NCI-H510A (cell line): ENCODE measurements at regions not wholly inside any gene's neighbourhood (a gene's known extent, or its start where the extent isn't known, plus 50 kb on each side); places are given as distances from the start of the nearest gene placed in this dataset.

ENCODE experiments used
- DNase-seq: peaks from one replicate; lab custom pipeline; 2025; lab: John Stamatoyannopoulos, UW

DNA sequence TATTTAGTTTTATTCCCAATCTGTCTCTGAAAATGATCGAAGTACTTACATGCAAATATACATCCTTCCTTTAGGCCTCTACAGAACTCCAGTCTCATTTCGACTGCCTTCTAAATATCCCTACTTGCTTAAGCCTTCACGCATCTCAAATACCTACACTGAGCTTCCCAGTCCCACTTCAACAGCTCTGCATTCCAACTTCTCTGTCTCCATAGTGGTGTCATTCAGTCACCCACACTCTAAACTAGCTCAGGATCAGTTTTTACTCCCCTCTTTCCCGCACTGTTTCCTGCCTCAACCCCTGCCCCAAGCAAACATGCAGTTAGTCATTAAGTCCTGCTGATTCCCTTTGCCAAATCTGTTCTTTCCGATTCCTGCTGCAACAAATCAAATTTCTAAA lies 91.8 kb upstream of the PREP start:
- DNase-seq = no peak

DNA sequence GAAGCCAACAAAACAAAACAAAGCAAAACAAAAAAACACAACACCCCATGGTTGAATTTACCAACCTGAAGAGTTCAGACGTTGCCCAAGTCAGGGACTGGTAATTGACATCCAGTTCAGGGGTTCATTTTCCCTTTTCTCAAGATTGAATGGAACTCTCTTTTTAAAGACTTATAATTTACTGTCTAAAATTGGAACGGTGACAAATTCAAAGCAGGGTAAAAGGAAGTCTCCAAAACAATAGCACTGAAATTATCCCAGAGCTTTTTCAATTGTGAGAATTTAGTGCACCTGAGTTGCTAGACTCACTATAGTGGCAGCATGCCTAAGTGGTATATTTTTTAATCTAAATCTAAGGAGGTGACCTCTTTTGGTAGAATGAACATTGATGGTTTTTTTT lies 90.9 kb upstream of the PREP start:
- DNase-seq = no peak

DNA sequence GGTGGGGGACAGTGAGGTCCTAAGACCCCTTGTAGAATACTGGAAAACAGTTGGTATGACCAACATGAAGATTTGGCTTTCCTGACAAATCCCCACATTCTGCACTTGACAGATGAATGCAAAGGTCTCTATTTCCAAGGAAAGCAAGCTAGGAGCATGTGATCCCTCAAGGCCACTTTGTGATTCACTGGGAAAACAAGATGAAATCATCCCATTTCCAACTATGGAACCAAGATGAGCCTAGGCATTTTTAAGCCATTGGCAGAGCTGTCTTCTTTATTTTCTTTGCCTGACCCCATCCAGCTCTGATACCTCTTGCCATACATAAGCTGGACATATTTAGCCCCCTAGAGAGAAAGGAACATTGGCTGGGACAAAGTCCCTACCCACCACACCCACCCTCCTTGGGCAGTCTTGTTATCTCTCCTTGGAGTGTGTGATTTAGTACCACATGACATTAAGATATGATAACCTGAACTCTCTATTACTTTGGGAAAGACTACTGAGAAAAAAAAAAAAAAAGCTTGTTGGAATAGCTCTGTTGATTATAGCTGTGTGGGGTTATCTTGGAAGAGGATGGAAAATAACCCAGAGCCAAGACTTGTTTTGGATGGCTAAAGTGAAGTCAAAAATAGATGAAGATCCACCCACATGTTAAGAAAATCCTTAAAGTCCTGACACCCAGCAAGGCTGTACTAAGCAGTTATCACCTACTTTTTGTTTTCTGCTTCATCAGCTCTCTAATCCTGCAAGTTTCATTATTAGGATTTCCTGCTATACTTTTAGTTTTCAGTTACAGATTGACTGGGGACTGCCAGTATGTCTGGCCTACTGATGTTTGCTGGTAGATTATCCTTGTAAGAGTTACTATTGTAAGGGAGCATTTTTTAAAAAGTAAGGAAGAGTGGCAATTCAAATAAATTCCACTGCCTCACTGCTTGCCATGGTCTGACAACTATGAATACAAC lies 90.1 kb upstream of the PREP start:
- no peak for DNase-seq

DNA sequence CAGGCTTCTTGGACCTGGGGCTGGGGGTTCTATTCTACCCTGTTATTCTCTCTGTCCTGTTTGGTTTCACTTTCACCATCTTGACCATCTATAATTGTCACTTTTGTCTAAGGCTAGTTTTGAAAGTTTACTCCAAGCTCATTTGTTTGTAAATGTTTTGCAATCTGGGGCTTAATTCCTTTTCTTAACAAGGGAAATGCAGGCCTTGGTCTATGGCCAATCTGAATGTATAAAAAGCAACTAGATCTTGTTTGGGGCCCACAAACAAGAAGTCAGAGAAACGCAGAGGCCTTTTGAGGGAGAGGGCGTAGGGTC lies 86.3 kb upstream of the PREP start:
- no peak for DNase-seq

DNA sequence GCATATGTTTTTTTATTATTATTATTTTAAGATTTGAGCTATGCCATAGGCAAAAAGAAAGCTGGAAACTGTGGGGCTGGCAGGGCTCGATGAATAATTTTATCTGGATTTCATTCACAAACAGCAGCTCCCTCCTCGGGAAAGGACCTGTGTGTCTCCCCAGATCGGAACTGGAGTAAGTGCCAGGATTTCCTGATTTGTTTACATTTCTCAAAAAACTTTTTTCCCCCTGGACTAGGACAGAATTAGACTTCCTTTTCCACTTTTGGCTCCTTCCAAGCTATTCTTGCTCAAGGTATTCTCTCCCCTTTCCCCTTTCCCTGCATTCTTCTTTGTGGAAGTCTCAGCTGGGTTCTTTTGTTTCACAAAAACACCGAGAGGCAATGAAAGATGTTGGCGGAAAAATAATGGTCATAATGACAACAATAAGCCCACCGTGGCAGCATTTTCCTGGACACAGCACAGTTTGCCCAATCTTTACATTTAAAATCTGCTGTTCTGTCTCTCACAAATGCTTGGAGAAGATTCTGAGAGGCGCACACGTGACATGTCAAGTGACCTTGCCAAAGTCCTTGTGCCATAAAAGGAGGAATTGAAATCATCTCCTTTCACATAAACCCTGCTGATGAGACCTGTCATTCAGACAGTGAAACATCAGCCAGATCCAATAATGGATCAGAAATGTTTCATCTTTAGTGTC lies 85.8 kb upstream of the PREP start:
- DNase-seq = no peak

DNA sequence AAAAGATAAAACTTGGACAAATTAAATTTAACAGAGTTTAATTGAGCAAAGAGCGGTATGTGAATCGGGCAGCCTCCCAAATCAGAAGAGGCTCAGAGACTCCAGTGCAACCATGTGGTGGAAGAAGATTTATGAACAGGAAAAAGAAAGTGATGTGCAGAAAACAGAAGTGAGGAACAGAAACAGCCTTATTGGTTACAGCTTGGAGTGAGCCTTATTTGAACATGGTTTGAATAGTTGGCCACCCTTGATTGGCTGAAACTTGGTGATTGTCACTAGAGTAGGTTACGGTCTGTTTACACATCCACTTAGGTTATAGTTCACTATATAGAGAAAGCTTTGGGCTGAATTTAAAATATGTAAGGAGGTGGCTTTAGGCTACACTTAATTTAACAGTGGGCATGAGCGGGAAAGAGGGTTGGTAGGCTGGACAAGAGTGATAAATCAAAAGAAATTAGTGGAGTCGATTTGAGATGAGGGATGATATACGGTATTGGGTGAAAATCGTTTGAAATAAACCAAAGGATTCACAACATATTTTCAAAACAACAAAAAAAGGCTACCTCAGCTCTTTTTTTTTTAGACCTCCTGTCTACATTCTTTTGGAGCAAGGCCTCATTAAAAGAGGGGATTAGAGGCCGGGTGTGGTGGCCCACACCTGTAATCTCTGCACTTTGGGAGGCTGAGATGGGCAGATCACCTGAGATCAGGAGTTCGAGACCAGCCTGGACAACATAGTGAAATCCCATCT lies 84.3 kb upstream of the PREP start:
- DNase-seq = peak; percentile 2

DNA sequence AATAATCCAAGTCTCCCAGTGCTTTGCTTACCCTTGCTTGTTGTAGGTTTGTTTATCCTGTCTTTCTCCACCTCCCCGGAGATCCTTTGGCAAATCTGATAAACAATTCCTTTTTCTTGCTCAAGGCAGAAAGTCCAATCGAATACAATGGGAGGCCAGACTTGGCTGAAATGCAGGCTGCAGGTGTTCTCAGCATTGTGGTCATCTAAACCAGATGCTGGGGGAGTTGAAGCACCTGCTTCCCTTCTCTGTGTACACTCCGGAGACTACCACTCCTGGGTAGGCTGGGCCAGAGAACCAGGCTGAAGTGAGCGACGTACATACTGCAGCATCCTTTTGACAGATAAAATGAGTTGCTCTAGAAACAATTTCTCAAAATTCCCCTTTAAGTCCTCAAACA lies 82.6 kb upstream of the PREP start:
- peak; percentile 26 for DNase-seq

DNA sequence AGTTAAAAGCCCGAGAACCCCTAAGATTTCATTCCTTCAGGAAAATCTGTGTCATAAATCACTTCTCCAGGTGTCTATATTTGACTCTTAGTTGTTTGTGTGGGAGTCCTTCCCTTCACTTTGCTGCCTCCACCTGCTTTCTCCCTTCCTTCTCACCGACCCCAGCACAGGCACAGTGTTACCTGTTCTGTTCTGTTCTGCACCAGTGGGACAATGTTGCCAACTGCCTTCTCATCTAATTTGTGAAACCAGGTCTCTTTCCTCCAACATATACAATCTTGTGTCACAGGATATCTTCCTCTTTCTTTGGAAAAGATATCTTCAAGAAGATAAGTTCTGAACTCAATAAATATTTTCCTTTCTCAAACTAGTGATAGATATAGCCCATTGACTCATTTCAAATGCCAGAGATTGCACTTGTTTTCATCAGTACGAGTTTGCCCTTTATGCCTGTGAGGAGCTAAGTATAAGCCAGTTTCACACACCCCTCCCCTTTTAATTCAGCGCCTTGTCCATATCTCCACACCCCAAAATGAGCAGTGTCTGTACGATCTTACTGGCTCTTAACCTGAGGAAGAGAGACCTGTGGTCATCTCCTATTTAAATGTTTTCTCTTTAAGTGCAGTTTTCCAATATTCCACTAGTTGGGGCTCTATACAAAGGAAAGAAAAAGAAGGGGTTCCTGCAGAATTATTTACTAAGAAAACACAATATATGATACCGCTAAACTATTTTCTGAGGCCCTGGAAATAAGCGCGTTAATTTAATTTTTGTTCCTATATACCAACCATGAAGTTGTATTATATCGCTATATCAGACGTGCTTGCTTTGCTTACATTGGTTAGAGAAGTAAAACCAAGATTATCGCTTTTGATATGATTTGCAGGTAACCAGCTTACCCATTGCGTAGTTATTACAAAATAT lies 81.6 kb upstream of the PREP start:
- DNase-seq = no peak

DNA sequence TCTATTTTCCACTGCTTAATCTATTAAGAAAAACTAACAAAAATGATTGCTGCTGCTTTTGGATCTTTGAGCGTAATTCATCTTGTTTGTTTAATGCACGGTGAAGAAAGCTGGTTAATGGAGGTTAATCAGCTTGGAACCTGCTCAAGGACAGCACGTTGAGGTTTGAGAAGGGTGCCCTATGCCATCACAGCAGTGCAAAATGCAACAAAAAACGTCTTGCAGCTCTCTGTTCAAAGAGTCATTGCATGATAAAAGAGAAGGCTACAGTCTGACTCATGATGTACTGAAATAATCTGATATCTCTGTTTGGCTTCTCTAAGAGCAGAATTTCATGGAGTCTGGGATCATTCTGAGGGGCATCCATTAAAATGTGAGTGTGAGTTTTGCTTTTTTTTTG lies 80.6 kb upstream of the PREP start:
- DNase-seq = no peak

DNA sequence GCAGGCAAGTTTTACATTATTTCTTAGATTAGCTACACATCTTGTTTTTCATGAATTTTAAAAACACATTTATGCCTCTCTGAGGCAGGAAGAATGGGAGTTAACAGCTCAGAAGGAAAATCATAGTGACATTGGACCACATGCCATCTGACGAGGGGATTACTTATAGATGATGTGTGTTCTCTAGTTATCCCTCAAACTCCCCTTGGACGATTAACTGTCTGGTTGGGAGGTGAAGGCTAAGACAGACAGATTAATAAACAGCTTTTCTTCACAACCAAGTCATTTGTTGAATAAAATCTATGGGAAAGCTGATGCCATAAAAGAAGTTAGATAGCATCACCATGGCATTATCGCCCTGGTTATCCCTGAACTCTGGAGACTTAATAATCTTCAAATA lies 80.0 kb upstream of the PREP start:
- no peak for DNase-seq

DNA sequence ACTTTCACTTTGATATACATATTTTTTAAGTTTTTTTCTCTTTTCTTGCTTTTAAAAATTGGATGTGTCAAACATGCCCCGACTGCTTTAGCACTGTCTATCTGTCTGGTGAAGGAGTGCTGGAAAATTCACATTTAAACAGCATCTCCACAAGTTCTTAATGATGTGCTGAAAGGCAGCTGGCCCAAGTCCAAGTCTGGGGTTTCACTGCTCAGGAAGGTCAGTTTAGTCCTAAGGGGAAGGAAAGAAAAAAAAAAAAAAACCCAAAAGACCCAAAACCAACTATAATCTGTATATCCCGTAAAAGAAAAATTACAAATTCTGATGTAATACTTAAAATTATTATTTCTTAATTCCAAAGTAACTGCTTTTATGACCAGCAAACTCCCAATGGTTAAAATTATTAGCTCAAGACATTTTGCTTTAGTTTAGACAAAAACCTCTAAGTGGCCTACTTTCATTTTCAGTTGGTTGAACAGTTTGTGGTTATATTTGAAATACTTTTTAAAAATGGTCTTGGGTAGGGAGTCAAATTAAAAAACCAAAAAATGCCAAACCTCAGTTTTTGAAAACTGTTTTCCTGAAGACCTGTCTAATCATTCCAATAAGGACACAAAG lies 79.5 kb upstream of the PREP start:
- no peak for DNase-seq

DNA sequence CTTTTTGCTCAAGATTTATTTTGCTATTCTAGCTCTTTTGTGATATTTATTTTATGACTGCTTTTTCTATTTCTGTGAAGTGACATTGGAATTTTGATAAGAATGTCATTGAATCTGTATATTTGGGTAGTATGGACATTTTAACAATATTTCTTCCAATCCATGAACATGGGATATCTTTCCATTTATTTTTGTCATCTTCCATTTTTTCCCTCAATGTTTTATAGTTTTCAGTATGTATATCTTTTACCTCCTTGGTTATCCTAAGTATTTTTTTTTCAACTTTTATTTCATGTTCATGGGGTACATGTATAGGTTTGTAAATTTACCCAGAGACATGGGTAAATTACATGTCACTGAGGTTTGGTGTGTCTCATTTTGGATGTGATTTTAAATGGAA lies 74.1 kb upstream of the PREP start:
- DNase-seq = no peak

DNA sequence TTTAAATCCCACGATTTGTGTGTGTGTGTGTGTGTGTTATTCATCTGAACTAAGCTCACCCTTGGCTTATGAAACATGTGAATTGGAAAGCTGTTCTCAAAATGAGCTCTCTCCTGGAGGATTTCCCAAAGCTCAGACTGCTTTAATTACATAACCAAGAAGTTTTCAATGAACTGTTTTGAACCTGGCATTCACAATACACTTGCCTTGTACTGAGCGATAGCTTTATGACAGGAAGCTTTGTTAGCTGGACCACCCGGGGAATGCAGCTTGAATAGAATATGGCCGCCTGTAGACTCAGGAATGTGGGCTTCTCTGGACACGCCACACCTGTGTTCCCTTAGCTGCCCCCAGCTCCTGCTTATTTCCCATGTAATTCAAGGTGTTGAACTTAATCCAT lies 71.4 kb upstream of the PREP start:
- no peak for DNase-seq

DNA sequence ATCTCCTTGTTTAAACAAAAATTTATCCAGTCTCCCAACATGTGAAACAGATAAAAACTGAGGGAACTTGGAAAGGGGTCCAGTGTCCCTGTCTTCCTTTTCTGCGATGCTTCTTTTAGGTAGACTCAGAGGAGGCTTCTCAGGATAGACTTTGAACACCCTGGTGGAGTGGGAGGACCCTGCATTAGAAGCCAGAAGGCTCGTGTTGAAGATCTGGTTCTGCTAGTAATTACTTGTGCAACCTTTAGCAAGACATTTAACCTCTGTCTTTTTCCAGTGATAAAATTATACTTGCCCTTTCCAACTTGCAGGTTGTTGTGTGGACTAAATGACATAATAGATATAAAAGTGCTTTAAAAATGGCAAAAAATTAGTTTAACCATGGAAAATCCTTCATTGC lies 67.1 kb upstream of the PREP start:
- DNase-seq = no peak

DNA sequence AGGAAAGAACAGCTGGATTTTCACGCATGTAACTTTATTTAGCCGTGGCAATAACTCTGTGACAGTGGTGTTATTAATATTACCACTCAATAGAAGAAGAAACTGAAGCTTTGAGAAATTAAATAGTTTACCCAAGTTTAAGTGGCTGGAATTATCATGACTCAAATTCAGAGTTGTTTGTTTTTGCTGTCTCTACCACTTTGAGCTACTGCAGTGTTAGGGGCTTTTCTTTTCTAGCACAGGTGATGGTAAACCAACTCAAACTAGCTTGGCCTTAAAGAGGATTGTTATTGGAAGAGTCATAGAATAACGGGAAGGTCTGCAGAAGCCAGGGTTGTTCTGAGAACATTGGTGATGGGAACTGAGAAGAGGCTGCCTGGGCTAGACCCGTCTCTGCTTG lies 66.0 kb upstream of the PREP start:
- no peak for DNase-seq

DNA sequence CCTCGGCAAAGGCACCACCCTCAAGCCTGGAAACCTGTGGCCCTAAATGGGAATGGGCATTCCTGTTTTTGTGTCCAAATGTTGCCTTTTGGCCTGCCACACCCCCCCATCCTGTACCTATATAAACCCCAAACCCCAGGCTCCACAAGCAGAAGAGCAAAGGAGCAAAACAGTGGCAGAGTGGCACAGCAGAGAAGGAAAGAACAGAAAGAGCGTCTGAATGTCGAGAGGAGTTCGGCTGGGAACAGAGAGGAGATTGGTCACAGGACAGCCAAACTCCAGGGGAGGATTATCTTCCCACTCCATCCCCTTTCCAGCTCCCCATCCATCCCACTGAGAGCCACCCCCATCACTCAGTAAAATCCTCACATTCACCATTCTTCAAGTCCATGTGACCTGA lies 58.0 kb upstream of the PREP start:
- no peak for DNase-seq

DNA sequence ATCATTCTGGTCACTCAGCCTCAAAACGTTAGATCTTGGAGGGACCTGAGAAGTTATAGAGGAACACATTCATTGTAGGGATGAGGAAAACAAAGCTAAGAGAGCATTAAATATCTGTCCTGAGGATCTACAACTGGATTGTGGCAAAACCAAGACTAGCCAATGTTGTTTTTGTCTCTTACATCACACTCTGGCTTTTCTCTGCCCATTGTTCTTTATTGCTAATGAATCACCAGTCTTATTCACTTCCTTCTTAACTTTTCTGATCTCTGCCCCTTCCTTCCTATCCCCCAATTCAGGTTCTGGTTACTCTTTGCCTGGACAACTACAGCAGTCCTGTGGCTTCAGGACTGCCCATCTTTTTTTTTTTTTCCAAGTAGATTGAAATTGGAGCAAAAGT lies 57.0 kb upstream of the PREP start:
- no peak for DNase-seq

DNA sequence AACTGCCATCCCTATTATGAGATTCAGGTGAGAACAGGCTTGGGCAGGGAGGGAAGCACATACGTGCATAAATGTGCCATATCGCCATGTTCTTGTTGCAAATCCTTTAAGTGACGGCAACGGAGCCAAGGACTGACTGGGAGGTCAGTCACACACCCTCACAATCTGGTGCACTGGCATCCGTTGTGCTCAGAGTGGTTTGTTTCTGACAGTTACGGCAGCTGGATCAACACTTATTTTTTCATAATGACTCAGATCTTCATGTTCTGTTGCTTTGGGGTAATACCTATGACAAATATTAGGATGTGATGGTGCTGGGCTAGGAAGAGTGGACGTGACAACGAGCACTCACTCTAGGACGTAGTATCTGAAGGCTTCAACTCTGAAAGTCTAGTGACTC lies 56.2 kb upstream of the PREP start:
- no peak for DNase-seq

DNA sequence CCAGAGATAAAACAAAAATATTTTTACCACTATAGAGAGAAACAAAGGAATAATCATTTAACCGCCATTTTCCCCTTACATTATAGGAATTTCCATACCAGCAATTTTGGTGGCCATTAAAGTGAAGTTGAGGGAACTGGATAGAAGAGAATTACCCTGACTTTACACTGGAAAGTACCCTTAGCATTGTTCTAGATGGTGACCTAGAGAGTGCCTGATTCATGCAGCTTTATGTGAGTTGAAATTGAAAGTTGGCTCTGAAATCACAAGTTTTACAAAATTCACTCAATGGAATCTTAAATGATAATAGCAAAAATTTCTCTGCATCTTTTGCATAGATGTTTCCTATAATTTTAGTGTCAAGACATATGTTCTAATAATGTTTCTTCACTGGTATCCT lies 55.7 kb upstream of the PREP start:
- no peak for DNase-seq

DNA sequence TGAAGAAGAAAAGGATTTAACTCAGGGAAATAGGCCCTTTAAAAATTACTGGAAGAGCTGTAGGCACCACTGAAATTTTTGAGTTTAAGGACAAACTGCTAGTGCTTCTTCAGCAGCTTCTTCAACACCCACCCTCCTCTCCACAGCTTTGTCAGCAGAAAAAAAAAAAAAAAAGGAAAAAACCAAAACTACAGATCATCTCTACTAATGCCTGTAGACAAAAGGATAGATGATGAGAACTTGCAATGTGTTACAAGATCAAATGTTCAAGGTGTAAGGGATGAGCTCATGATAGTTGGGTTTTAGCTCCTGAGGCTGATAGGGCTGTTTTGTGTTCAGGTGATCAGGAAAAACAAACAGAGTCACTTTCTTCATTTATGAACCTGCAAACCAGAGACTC lies 55.2 kb upstream of the PREP start:
- no peak for DNase-seq

DNA sequence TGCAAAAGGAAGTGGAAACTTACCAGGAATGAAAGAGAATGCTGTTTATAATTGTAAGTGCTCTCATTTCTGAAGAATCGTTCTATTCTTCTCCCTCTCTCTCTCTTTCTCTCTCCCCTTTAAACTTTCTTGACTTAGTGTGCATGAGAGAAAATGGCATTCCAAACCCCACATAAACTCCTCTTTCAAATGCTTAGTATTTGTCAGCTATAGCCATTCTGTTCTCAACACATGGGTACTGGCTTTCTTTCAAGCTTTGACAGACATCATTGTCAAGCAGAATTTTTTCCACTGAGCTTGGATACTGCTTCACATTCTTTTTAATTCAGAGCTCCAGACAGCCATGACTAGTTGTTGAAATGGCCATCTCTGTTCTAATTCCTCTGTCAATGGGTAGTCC lies 51.1 kb upstream of the PREP start:
- no peak for DNase-seq
